Gastrocnemius medialis (tissue), 2 donors: ENCODE measurements at regions not wholly inside any gene's neighbourhood (a gene's known extent, or its start where the extent isn't known, plus 50 kb on each side); places are given as distances from the start of the nearest gene placed in this dataset.

Experiments used
- microRNA-seq, 2 donors: library from miRNA; unstranded; fragments of <30 nt; microRNA quantifications; one replicate each; pipeline ENCODE4, GENCODE V29; 2016; ENCODE audit warnings: borderline replicate concordance in 2 of 2

Small RNA genes in the stretch of these regions (microRNA-seq; reads per million reads assigned to microRNA genes)
- 0 reads per million in 2 donors for gene MIR4276
